Peyer's patch (tissue), 4 donors: ENCODE measurements at regions not wholly inside any gene's neighbourhood (a gene's known extent, or its start where the extent isn't known, plus 50 kb on each side); places are given as distances from the start of the nearest gene placed in this dataset.

Source experiments
- DNase-seq, 3 donors: peaks; one replicate each; pipeline ENCODE4 v3.0.0-alpha.2; 2017 to 2019
- H3K27ac ChIP-seq, 4 donors: fragments of 200-600 bp; sonication (generic); one replicate each; pipeline ENCODE4 v1.5.1; 2016 to 2019
- H3K27me3 ChIP-seq, 2 donors: fragments of 200-600 bp; sonication (generic); one replicate each; pipeline ENCODE4 v1.5.1; 2019
- H3K36me3 ChIP-seq, 3 donors: fragments of 200-600 bp; sonication (generic); one replicate each; pipeline ENCODE4 v1.5.1; 2016 to 2019
- H3K4me1 ChIP-seq, 4 donors: fragments of 200-600 bp; sonication (generic); one replicate each; pipeline ENCODE4 v1.5.1; 2016 to 2019
- H3K4me3 ChIP-seq, 4 donors: fragments of 200-600 bp; sonication (generic); 1 replicate in 3 of 4; 2 replicates in 1 of 4; pipeline ENCODE4 v1.5.1; 2016 to 2019; ENCODE audit warnings: mild to moderate bottlenecking in 1 of 4
- H3K9me3 ChIP-seq, 4 donors: fragments of 200-600 bp; sonication (generic); one replicate each; pipeline ENCODE4 v1.5.1; 2016 to 2019; ENCODE audit warnings: mild to moderate bottlenecking in 1 of 4
- POLR2A ChIP-seq, 2 donors: fragments of 450-650 bp; IDR thresholded peaks; one replicate each; pipeline ENCODE4 v1.5.1; 2017; ENCODE audit warnings: antibody characterized with exemption in 2 of 2, mild to moderate bottlenecking in 2 of 2, moderate library complexity in 2 of 2
- TF ChIP-seq, protein P1 (sequence below), 6 experiments: fragments of 450-650 bp in 4 of 6; fragments of 200-600 bp in 2 of 6; sonication (generic) in 1 of 6; IDR thresholded peaks; one replicate each; pipeline ENCODE4 v1.5.1; 2017 to 2019; ENCODE audit warnings: antibody characterized with exemption in 6 of 6, mild to moderate bottlenecking in 3 of 6, moderate library complexity in 1 of 6

DNA sequence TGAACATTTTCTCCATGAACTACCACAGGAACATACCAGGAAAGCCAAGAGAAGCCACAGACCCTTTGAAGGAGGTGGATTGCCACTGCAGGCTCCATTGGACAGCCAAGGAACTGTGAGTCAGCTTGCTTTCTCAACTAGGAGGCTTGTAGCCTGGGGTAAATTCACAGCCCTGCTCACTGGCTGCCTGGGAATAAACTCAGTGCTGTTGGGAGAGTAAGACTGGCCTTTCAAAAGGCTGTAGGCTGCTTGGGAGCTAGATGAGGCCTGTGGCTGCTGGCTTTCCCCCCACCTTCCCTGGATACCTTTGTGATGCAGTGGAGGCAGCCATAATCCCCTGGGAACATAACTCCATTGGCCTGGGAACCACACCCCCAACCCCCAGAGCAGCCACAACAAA, 223.5 kb upstream of the RBMS3 start:
- DNase-seq = no peak
- Histone ChIP-seq H3K9me3 (no peaks in the 10 kb centered on the region), H3K36me3 (no peaks in the 10 kb centered on the region), H3K27me3 (no peaks in the 10 kb centered on the region), H3K27ac (no peak overlapping the region), H3K4me1 (no peaks in the 10 kb centered on the region), H3K4me3 (no peak overlapping the region)
- TF ChIP-seq POLR2A (IDR thresholded peaks at IDR 0.05) = no peak
- TF ChIP-seq, protein P1, sequence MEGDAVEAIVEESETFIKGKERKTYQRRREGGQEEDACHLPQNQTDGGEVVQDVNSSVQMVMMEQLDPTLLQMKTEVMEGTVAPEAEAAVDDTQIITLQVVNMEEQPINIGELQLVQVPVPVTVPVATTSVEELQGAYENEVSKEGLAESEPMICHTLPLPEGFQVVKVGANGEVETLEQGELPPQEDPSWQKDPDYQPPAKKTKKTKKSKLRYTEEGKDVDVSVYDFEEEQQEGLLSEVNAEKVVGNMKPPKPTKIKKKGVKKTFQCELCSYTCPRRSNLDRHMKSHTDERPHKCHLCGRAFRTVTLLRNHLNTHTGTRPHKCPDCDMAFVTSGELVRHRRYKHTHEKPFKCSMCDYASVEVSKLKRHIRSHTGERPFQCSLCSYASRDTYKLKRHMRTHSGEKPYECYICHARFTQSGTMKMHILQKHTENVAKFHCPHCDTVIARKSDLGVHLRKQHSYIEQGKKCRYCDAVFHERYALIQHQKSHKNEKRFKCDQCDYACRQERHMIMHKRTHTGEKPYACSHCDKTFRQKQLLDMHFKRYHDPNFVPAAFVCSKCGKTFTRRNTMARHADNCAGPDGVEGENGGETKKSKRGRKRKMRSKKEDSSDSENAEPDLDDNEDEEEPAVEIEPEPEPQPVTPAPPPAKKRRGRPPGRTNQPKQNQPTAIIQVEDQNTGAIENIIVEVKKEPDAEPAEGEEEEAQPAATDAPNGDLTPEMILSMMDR (IDR thresholded peaks at IDR 0.05) = no peak

DNA sequence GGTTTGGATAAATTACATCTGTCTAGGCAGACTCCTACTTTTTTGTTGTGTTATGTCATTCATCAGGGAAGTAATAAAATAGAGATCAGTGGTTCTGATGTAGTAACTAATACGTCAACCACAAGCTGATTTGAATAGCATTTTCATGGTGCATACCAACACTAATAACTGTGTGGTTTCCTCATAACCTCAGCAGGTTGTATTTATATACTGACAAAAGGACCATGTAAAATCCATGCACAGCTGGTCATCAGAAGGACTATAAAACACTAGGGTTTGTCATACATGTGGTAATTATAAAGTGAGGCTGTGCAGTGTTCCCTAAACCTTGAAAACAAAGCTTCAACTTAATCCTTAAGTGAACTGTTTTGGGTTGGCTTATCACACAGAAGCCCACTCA, 216.8 kb upstream of the RBMS3 start:
- H3K4me3 ChIP-seq = no peak overlapping the region
- H3K36me3 ChIP-seq = no peaks in the 10 kb centered on the region
- no peaks in the 10 kb centered on the region for H3K4me1 ChIP-seq
- DNase-seq = no peak
- no peak overlapping the region for H3K27ac ChIP-seq
- TF ChIP-seq, protein P1 (IDR thresholded peaks at IDR 0.05) = no peak
- TF ChIP-seq POLR2A (IDR thresholded peaks at IDR 0.05) = no peak
- H3K27me3 ChIP-seq = no peaks in the 10 kb centered on the region
- no peaks in the 10 kb centered on the region for H3K9me3 ChIP-seq

DNA sequence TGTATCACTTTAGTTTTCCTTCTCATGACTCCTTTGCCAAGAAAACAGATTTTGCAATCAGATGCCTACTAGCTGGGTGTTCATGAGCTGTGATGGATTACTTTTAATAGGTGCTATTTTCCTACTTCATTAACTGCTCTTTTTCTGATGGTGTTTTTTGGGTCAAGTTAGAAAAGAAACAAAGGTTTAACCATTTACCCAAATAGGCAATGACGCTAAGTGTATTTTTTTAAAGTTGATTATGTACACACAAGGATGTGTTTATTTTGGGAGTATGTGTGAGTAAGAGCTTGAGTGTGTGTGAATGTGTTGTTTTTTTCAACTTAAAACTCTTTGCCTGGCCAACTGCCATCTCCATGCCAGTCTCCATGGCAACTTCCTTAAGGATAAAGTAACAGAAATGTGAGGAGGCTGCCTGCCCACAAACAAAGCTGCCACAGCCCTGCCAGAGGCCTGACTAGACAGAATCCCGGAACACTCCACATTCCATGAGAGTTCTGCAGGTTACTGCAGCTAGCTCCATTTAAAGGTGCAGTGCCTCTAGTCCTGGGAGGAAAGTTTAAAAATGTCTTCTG, 215.6 kb upstream of the RBMS3 start:
- Histone ChIP-seq H3K4me3 (no peak overlapping the region), H3K4me1 (no peaks in the 10 kb centered on the region), H3K36me3 (no peaks in the 10 kb centered on the region), H3K9me3 (no peaks in the 10 kb centered on the region), H3K27me3 (no peaks in the 10 kb centered on the region), H3K27ac (no peak overlapping the region)
- DNase-seq = peak in 1 of 3 donors; percentile 48
- TF ChIP-seq, protein P1 (IDR thresholded peaks at IDR 0.05) = no peak

DNA sequence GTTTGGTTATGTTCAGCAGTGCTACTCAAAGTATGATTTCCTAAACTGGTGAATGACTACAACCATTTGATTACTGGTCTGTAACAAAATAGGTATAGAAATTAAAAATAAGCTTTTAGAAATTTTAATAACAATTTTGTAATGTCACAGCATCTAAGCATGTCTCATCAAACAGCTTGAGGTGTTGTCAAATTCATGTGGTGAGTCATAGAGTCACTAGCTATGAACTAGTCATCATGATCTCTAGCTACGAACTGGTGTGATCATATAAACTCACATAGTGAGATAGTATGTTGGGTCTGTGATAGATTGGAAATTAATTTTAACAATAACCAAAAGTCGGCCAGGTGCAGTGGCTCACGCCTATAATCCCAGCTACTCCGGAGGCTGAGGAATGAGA, 213.9 kb upstream of the RBMS3 start:
- no peak overlapping the region for H3K27ac ChIP-seq
- no peaks in the 10 kb centered on the region for H3K9me3 ChIP-seq
- no peak for DNase-seq
- H3K4me1 ChIP-seq = no peaks in the 10 kb centered on the region
- H3K27me3 ChIP-seq = no peaks in the 10 kb centered on the region
- no peaks in the 10 kb centered on the region for H3K36me3 ChIP-seq
- TF ChIP-seq, protein P1 (IDR thresholded peaks at IDR 0.05) = no peak
- no peak for TF ChIP-seq POLR2A (IDR thresholded peaks at IDR 0.05)
- H3K4me3 ChIP-seq = no peak overlapping the region

DNA sequence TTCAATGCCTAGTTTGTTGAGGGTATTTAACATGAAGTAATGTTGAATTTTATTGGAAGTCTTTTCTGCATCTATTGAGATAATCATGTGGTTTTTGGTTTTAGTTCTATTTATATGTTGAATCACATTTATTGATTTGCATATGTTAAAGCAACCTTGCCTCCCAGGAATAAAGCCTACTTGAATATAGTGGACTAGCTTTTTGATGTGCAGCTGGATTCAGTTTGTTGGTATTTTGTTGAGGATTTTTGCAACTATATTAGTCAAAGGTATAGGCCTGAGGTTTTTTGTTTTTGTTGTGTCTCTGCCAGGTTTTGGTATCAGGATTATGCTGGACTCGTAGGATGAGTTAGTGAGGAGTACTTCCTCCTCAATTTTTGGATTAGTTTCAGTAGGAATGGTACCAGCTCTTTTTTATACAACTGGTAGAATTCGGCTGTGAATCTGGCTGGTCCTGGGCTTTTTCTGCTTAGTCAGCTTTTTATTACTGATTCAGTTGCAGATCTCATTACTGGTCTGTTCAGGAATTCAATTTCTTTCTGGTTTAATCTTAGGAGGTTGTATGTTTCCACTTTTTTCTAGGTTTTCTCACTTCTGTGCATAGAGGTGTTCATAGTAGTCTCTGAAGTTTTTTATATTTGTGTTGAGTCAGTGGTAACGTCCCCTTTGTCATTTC, 209.8 kb upstream of the RBMS3 start:
- H3K36me3 ChIP-seq = no peaks in the 10 kb centered on the region
- TF ChIP-seq POLR2A (IDR thresholded peaks at IDR 0.05) = no peak
- TF ChIP-seq, protein P1 (IDR thresholded peaks at IDR 0.05) = no peak
- H3K9me3 ChIP-seq = no peaks in the 10 kb centered on the region
- H3K27me3 ChIP-seq = no peaks in the 10 kb centered on the region
- no peak for DNase-seq
- no peaks in the 10 kb centered on the region for H3K4me1 ChIP-seq
- no peak overlapping the region for H3K27ac ChIP-seq
- H3K4me3 ChIP-seq = no peak overlapping the region
